Femur (tissue), 1 donor: ENCODE measurements at regions not wholly inside any gene's neighbourhood (a gene's known extent, or its start where the extent isn't known, plus 50 kb on each side); places are given as distances from the start of the nearest gene placed in this dataset.
"Not testable (repeated sequence)": the region's sequence is repeated elsewhere in the genome, so short reads cannot be mapped to it uniquely, and the experiment has no call there.

ENCODE experiments used
- DNase-seq: peaks from one replicate; pipeline ENCODE4 v3.0.0-alpha.2; 2017

- no peak for DNase-seq
These were observed 284.6 kb upstream of the ANKRD30A start for GRCh38 chr10:36840788-36841187.

DNA sequence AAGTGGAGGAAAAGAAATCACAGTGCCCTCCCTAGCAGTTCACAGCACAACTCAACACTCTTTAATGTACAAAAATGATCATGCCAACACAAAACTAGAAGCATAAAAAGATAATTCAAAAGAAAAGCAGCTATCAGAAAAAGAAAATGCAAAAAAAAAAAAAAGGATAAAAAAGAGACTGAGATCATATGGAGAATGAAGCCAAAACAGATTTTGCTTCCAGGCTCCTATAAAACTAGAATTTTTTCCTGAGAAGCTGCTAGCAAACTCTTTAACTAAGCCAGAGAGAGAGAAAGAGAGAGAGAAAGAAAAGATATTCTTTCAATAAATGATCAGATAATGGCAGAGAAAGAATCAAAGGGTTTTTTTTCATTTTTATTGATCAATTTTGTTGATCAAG, 288.0 kb upstream of the ANKRD30A start:
- DNase-seq: no peak

DNA sequence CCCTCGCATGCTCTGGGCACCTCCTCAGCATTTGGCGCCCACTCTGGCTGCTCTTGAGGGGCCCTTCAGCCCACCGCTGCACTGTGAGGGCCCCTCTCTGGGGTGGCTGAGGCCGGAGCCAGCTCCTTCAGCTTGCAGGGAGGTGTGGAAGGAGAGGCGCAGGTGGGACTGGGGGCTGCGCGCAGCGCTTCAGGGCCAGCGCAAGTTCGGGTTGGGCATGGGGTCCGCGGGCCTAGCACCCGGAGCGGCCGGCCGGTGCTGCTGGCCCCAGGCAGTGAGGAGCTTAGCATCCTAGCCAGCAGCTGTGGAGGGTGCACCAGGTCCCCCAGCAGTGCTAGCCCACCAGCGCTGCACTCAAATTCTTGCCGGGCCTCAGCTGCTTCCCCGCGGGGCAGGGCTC, 305.6 kb upstream of the ANKRD30A start:
- no peak for DNase-seq

DNA sequence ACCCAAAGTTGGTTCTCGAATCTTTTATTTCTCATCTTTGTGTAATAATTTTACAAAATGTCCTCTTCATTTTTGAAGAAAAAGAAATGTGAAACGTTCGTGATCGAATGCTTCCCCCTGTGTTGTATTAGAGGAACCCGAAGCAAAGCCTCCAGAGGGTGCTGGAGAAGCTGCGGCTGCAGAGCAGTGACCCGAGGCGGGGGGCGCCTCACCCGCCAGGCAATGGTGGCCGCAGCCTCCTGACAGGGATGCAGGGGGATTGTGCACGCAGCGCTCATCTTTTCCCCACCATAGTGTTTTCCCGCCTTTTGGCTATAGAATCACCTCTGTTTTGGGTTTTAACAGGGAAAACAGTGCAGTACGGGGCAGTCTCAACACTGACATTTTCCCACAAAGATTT, 307.5 kb upstream of the ANKRD30A start:
- DNase-seq: no peak

GRCh38 chr10:36808625-36809362, 316.6 kb upstream of the ANKRD30A start:
- DNase-seq: no peak

DNA sequence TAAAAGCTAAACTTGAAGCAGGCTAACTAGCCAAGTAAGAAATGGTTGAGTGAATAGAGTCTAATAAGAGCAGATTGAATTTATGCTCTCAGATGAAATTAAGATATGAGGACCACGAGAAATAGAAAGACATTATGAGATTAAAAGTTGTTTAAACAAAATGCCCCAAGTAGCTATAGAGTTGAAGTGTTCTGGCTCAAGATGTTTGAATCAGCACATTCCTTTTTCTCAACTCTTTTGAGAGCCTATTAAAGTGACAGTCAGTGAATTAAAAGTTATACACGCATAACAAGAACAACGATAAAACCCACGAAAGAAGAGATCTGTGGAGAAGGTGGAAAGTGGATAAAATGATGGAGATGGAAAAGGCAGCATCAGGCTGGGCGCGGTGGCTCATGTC, 322.2 kb upstream of the ANKRD30A start:
- DNase-seq: no peak

- DNase-seq: peak; percentile 92
These were observed 322.8 kb upstream of the ANKRD30A start for GRCh38 chr10:36802490-36803153.

DNA sequence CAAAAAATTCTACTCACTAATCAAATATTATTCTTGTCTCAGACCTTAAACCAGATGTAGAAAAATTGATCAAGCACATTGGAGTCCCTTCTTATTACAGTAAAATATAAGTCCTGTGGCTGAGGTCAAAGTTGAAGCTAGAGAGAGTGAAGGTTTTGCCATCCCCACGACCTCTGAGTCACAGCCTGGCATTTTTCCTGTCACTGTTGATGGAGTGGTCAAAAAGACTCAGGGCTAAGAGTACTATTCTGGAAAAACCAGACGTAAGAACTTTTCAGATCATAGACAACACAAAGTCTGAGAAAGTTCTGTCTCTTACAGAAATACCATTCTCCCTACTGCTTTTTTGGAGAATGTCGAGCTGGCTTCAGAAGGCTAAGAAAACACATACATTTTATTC, 323.7 kb upstream of the ANKRD30A start:
- peak; percentile 35 for DNase-seq

DNA sequence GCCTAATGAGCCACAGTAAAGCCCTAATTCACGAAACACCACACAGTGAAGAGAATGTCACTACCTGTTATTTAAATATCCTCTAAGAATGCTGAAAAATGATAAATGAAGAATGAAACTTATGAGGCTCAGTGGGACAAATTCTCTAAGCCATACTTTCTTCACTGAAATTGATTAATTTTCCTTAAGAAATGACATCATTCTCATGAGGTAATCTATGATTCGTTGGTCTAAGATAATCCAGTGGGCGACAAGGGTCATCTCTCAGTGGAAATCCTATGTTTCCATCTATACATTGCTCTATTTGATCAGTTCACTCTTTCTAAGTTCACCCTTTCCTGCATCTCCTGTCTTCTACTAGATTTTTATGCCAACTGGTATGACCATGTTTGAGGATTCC, 330.4 kb upstream of the ANKRD30A start:
- DNase-seq: no peak

- no peak for DNase-seq
These were observed 335.4 kb upstream of the ANKRD30A start for GRCh38 chr10:36789974-36790373.

DNA sequence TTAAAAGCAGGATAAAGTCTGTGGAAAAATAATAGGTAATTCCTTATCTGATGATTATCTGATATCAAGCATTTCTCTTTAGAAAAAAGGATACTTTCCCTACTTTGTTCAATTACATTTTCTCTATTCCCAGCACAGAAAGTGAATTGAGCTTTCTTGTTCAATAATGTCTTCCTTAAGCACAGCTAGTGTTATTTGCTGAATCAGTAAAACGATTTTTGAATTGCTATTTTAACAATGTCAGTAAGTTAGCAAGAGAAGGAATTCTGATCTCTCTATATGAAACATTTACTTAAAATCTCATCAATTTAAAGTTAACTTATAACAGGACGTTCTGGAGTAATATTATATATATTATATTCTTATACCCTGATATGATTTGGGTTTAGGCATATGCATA, 337.2 kb upstream of the ANKRD30A start:
- no peak for DNase-seq

DNA sequence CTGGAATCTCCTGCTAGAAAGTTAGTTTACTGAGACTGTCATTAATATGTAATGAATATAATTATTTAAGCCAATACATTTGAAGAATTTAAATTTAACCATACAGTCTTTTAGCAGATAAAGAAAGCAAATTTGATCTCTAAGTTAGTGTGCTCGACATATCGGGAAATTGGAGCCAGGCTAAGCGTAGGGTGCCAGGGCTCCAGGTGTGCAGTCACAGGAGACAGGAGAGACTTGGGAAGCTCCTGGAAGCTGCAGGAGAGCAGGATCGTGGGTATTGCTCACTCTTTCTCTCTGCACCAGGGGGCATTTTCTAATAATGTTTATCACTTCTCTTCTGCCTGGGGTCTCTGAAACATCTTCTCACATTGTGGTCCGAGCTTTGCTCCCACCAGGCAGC, 342.0 kb upstream of the ANKRD30A start:
- DNase-seq: no peak

DNA sequence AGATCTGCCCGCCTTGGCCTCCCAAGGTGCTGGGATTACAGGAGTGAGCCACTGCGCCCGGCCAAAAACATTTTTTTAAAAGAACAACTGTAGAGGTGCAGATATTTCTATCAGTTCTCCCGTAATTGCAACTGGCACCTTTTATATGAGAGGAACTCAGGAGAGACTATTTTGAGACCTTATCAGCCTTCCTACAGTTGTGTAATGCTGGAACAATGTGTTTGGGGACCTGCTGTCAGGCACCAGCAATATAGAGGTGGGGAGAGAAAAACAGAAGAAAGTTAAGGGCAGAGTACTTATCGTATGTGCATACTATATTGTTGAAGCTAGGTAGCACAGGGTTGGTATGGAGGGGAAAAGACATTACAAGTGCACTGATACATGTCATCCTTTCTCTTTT, 343.8 kb upstream of the ANKRD30A start:
- no peak for DNase-seq

DNA sequence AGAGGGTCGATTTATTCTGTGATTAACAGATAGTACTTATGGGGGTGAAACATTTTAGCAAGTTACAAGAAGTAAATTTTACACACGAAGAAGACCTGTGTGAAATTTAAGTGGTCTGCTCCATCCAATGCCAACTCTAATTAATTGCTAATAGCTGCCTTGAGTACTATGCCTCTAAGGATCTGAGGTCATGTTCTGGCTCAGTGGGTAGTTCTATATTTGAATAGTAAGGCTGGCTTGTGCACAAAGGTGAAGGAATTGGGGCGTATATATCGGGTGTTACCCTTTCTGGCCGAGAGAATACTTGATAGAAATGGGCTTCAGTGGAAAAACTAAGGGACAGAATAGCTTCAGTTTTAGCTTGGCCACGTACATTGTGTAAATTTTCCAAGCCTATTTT, 345.2 kb upstream of the ANKRD30A start:
- no peak for DNase-seq

- DNase-seq: peak; percentile 78
These were observed 346.1 kb upstream of the ANKRD30A start for GRCh38 chr10:36779238-36779846.

DNA sequence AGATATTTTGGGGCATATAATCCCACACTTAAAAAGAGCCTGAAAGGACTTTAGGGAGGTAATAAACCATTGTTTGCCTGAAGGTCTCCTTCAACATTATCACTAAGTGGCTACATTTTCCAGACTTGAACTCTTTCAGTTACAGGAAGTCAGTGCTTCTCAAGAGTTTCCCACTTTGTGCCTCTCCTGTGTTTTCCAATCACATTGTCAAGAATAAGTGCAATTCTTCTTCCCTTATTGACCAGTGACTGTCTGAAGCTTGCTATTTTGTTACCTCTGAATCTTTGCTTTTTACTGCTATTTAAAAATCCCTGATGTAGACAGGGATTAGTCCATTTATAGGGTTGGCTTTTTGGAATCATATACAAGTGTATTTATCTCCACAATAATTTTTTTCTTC, 346.7 kb upstream of the ANKRD30A start:
- DNase-seq: no peak

DNA sequence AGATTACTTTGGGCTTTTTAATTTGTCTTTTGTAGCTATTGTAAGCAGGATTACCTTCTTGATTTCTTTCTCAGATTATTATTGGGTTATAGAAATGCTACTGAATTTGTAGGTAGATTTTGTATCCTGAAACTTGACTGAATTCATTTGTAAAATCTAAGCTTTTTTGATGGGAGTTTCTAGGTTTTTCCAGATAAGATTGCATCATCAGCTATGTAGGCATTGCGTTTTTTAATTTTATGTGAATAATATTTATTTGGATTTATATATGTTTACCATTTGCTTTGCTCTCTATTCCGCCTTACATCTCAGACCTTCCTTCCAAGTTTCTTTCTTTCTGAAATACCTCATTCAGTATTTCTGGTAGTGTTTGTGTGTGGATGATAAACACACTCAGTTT, 351.7 kb upstream of the ANKRD30A start:
- no peak for DNase-seq

- no peak for DNase-seq
These were observed 353.7 kb upstream of the ANKRD30A start for GRCh38 chr10:36771725-36772124.

DNA sequence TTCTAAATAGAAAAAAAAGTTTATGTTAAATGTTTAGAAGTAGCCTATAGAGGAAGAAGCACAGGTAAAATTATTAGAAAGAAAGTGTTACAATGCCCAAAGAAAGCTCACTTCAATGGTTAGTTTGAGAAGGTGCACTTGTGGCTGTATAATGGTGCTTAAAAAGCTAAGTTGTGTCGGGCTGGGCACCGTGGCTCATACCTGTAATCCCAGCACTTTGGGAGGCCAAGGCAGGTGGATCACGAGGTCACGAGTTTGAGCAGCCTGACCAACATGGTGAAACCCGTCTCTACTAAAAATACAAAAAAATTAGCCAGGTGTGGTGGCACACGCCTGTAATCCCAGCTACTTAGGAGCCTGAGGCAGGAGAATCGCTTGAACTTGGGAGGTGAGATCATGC, 355.7 kb upstream of the ANKRD30A start:
- not testable (repeated sequence) for DNase-seq

DNA sequence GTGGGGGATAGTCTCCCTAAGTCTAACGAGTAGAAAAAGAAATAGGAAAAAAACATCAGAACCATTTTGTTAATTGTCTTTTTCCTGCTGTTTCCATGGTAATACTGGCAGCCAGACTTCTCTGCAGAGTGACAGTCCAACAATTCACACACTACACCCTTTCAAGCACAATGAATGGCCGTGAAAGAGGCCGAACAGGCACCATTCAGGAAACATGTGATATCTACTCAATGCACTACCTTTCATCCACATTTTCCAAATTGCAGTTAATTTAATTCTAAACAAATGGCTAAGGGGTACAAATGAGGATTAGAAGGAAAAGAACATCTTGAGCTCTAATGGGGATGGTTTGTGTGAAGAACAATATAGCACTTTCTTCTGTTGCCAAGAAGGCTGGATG, 358.5 kb upstream of the ANKRD30A start:
- DNase-seq: no peak

DNA sequence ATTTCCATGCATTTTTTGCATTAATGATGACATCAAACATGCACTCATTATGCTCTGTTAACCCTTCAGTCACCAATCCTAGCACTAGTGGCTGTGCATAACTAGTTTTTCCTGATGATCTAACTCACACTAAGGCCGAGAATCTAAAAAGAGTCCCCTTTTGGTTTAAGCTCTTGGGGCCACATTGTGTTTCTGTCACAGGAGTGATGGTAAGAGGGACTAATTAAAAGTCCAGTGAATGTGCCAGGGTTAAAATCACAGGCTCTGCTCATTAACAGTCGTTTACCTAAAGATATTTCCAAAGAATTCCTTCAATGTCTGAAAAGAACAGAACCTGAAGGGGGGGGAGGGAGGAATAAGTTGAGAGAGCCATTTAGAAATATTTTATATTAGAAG, 359.0 kb upstream of the ANKRD30A start:
- no peak for DNase-seq

- DNase-seq: no peak
These were observed 359.5 kb upstream of the ANKRD30A start for GRCh38 chr10:36765782-36766414.

- DNase-seq: no peak
These were observed 360.6 kb upstream of the ANKRD30A start for GRCh38 chr10:36764823-36765222.

DNA sequence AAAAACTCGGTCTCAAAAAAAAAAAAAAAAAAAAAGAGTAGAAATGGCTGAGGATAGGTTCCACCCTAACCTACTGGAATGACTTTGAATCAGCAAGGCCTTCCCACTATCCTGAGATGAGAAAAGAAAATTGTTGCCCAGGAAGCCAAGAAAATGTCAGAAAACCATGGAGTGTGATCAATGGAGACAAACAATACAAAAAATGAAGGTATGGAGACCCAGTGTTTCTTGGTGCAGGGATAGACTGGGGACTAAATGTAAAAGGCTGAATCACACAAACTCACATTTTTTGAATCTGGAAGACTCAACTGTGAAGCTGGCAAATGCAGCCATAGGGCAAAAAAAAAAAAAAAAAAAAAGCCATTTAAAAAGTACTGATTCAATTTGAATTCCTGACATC, 364.3 kb upstream of the ANKRD30A start:
- DNase-seq: no peak
